WTC11 (cell line): ENCODE measurements at regions not wholly inside any gene's neighbourhood (a gene's known extent, or its start where the extent isn't known, plus 50 kb on each side); places are given as distances from the start of the nearest gene placed in this dataset.

Experiments
- ATAC-seq: fragments of 200-7000 bp; cut with Tn5 transposase; 2 replicates; pipeline ENCODE4 v1.10.0; 2021; ENCODE audit warnings: mild to moderate bottlenecking, moderate library complexity
- CTCF ChIA-PET: fragments of 300-600 bp; sonication (Branson Sonifier 250); formaldehyde crosslinking; loops from one replicate; lab custom pipeline; 2021; ENCODE audit warnings: antibody characterized with exemption; lab: Charles Lee
- POLR2A ChIA-PET: fragments of 350-600 bp; sonication (Branson Sonifier 250); formaldehyde crosslinking; loops from one replicate; lab custom pipeline; 2021; ENCODE audit warnings: antibody characterized with exemption; lab: Charles Lee
- DNase-seq: peaks from one replicate; pipeline ENCODE4 v3.0.0; 2021; ENCODE audit warnings: low spot score
- H3K27ac Mint-ChIP-seq: 2 replicates; pipeline ENCODE4 v1.8.0; 2021; ENCODE audit warnings: mixed read lengths
- H3K27me3 Mint-ChIP-seq: 2 replicates; pipeline ENCODE4 v1.8.0; 2021; ENCODE audit warnings: low read depth, mild to moderate bottlenecking, moderate library complexity, mixed read lengths
- H3K36me3 Mint-ChIP-seq: 2 replicates; pipeline ENCODE4 v1.8.0; 2021; ENCODE audit warnings: mixed read lengths
- H3K4me1 Mint-ChIP-seq: 2 replicates; pipeline ENCODE4 v1.8.0; 2022; ENCODE audit warnings: mixed read lengths
- H3K4me3 Mint-ChIP-seq: 2 replicates; pipeline ENCODE4 v1.8.0; 2021; ENCODE audit warnings: mild to moderate bottlenecking, moderate library complexity, mixed read lengths
- H3K9me3 Mint-ChIP-seq: 2 replicates; pipeline ENCODE4 v1.8.0; 2021; ENCODE audit warnings: mixed read lengths
- ATF1 ChIP-seq: sonication (generic); formaldehyde crosslinking; IDR thresholded peaks from 2 replicates; pipeline ENCODE4 v1.8.1; 2023; ENCODE audit warnings: mild to moderate bottlenecking, moderate library complexity, missing genetic modification reagents
- CREB1 ChIP-seq: sonication (generic); formaldehyde crosslinking; IDR thresholded peaks from 2 replicates; pipeline ENCODE4 v1.8.0; 2023; ENCODE audit warnings: mild to moderate bottlenecking, missing genetic modification reagents
- E2F5 ChIP-seq: sonication (generic); formaldehyde crosslinking; IDR thresholded peaks from 2 replicates; pipeline ENCODE4 v1.8.1; 2022; ENCODE audit warnings: mild to moderate bottlenecking, moderate library complexity, missing genetic modification reagents
- FOXJ3 ChIP-seq: sonication (generic); formaldehyde crosslinking; IDR thresholded peaks from 2 replicates; pipeline ENCODE4 v1.9.0; 2021; ENCODE audit warnings: missing genetic modification reagents, mild to moderate bottlenecking, borderline replicate concordance
- FOXK1 ChIP-seq: sonication (generic); formaldehyde crosslinking; IDR thresholded peaks from 2 replicates; pipeline ENCODE4 v1.8.0; 2022; ENCODE audit warnings: mild to moderate bottlenecking, moderate library complexity, missing genetic modification reagents
- FOXP4 ChIP-seq: sonication (generic); formaldehyde crosslinking; IDR thresholded peaks from 2 replicates; pipeline ENCODE4 v1.8.0; 2022; ENCODE audit warnings: mild to moderate bottlenecking, missing genetic modification reagents
- GTF2I ChIP-seq: fragments of 250-450 bp; sonication (Bioruptor Pico); conservative IDR thresholded peaks from 2 replicates; pipeline ENCODE4 v1.4.0; 2021; ENCODE audit warnings: mild to moderate bottlenecking
- IRF2 ChIP-seq: sonication (generic); formaldehyde crosslinking; IDR thresholded peaks from 2 replicates; pipeline ENCODE4 v1.8.0; 2022; ENCODE audit warnings: low read depth, missing genetic modification reagents, borderline replicate concordance
- JAZF1 ChIP-seq: fragments of 250-450 bp; sonication (Bioruptor Pico); IDR thresholded peaks from 2 replicates; pipeline ENCODE4 v1.9.0; 2021; ENCODE audit warnings: moderate library complexity, mild to moderate bottlenecking, inconsistent platforms
- MAX ChIP-seq: sonication (generic); formaldehyde crosslinking; IDR thresholded peaks from 2 replicates; pipeline ENCODE4 v1.8.0; 2022; ENCODE audit warnings: mild to moderate bottlenecking, missing genetic modification reagents
- MLX ChIP-seq: sonication (generic); formaldehyde crosslinking; IDR thresholded peaks from 2 replicates; pipeline ENCODE4 v1.8.1; 2023; ENCODE audit warnings: mild to moderate bottlenecking, missing genetic modification reagents, moderate library complexity
- RORB ChIP-seq: fragments of 250-450 bp; sonication (Bioruptor Pico); IDR thresholded peaks from 2 replicates; pipeline ENCODE4 v1.9.0; 2021; ENCODE audit warnings: mild to moderate bottlenecking
- SOX15 ChIP-seq: fragments of 250-450 bp; sonication (Bioruptor Pico); IDR thresholded peaks from 2 replicates; pipeline ENCODE4 v1.9.0; 2021; ENCODE audit warnings: mild to moderate bottlenecking
- TEAD4 ChIP-seq: sonication (generic); formaldehyde crosslinking; IDR thresholded peaks from 2 replicates; pipeline ENCODE4 v1.8.0; 2022; ENCODE audit warnings: mild to moderate bottlenecking, missing genetic modification reagents
- TP53 ChIP-seq: sonication (generic); formaldehyde crosslinking; IDR thresholded peaks from 2 replicates; pipeline ENCODE4 v1.8.1; 2023; ENCODE audit warnings: mild to moderate bottlenecking, missing genetic modification reagents
- ZMAT4 ChIP-seq: fragments of 250-450 bp; sonication (Bioruptor Pico); IDR thresholded peaks from 2 replicates; pipeline ENCODE4 v1.9.0; 2021; ENCODE audit warnings: mild to moderate bottlenecking
- ZNF138 ChIP-seq: sonication (generic); formaldehyde crosslinking; conservative IDR thresholded peaks from 2 replicates; pipeline ENCODE4 v1.8.1; 2022; ENCODE audit warnings: mild to moderate bottlenecking, moderate library complexity, missing genetic modification reagents
- ZNF219 ChIP-seq: sonication (generic); formaldehyde crosslinking; IDR thresholded peaks from 2 replicates; pipeline ENCODE4 v1.8.0; 2023; ENCODE audit warnings: missing genetic modification reagents, mild to moderate bottlenecking, borderline replicate concordance
- ZNF263 ChIP-seq: sonication (generic); formaldehyde crosslinking; IDR thresholded peaks from 2 replicates; pipeline ENCODE4 v1.8.1; 2022; ENCODE audit warnings: low read depth, mild to moderate bottlenecking, moderate library complexity, missing genetic modification reagents
- ZNF396 ChIP-seq: fragments of 250-450 bp; sonication (Bioruptor Pico); IDR thresholded peaks from 2 replicates; pipeline ENCODE4 v1.8.0; 2021; ENCODE audit warnings: mild to moderate bottlenecking, moderate library complexity, borderline replicate concordance
- ZNF671 ChIP-seq: fragments of 250-450 bp; sonication (Bioruptor Pico); IDR thresholded peaks from 2 replicates; pipeline ENCODE4 v1.8.0; 2021; ENCODE audit warnings: mild to moderate bottlenecking
- ZSCAN18 ChIP-seq: fragments of 250-450 bp; sonication (Bioruptor Pico); IDR thresholded peaks from 2 replicates; pipeline ENCODE4 v2.1.2; 2022; ENCODE audit warnings: mild to moderate bottlenecking, moderate library complexity

GRCh38 chr6:140572129-140572528 is 1197.7 kb upstream of the CITED2 start (continued):
- no peak for TF ChIP-seq CREB1 (CRISPR knock-in tag)
- TF ChIP-seq ZNF219 (CRISPR knock-in tag), result no peak
- TF ChIP-seq MLX, result no peak
- no peak for TF ChIP-seq FOXP4
- no peak for TF ChIP-seq TEAD4 (CRISPR knock-in tag)

GRCh38 chr6:140571145-140571544 is 1196.7 kb upstream of the CITED2 start:
- CTCF ChIA-PET, result no interaction called here
- POLR2A ChIA-PET, result no interaction called here

GRCh38 chr6:140567466-140567865 is 1193.0 kb upstream of the CITED2 start:
- POLR2A ChIA-PET, result no interaction called here
- H3K4me3 Mint-ChIP-seq, result no peak overlapping the region
- peaks cover 5% of the 10 kb centered on the region for H3K4me1 Mint-ChIP-seq
- TF ChIP-seq FOXK1 (CRISPR knock-in tag), result no peak
- TF ChIP-seq ZNF138 (CRISPR knock-in tag), result no peak
- no peak for TF ChIP-seq RORB (CRISPR knock-in tag)
- TF ChIP-seq FOXP4, result no peak
- TF ChIP-seq SOX15 (CRISPR knock-in tag), result no peak
- no peak for TF ChIP-seq ZSCAN18 (CRISPR knock-in tag)
- no peak for TF ChIP-seq ZNF671 (CRISPR knock-in tag)
- TF ChIP-seq ATF1 (CRISPR knock-in tag), result no peak
- TF ChIP-seq ZNF396 (CRISPR knock-in tag), result no peak
- TF ChIP-seq IRF2 (CRISPR knock-in tag), result no peak
- TF ChIP-seq MAX (CRISPR knock-in tag), result no peak
- TF ChIP-seq TP53, result no peak
- no peak for TF ChIP-seq GTF2I (CRISPR knock-in tag)
- TF ChIP-seq FOXJ3 (CRISPR knock-in tag), result no peak
- TF ChIP-seq, all 79 proteins: peak for 0
- CTCF ChIA-PET, result no interaction called here
- Mint-ChIP-seq H3K36me3 (no peaks in the 10 kb centered on the region), H3K27me3 (no peaks in the 10 kb centered on the region), H3K9me3 (no peaks in the 10 kb centered on the region), H3K27ac (no peak overlapping the region)
- no peak for ATAC-seq
- no peak for DNase-seq

More at GRCh38 chr6:140571145-140571544, 1196.7 kb upstream of the CITED2 start:
- TF ChIP-seq ZNF263 (CRISPR knock-in tag), result no peak
- no peak for TF ChIP-seq FOXJ3 (CRISPR knock-in tag)
- no peak for TF ChIP-seq JAZF1 (CRISPR knock-in tag)
- TF ChIP-seq E2F5 (CRISPR knock-in tag), result no peak
- TF ChIP-seq ZMAT4 (CRISPR knock-in tag), result no peak
- no peaks in the 10 kb centered on the region for H3K9me3 Mint-ChIP-seq
- no peaks in the 10 kb centered on the region for H3K36me3 Mint-ChIP-seq
- no peaks in the 10 kb centered on the region for H3K27me3 Mint-ChIP-seq
- H3K4me3 Mint-ChIP-seq, result no peak overlapping the region
- H3K4me1 Mint-ChIP-seq, result peaks cover 13% of the 10 kb centered on the region
- DNase-seq (no peak), ATAC-seq (no peak)
- no peak overlapping the region for H3K27ac Mint-ChIP-seq
